Retina (tissue), 1 donor: ENCODE measurements at regions not wholly inside any gene's neighbourhood (a gene's known extent, or its start where the extent isn't known, plus 50 kb on each side); places are given as distances from the start of the nearest gene placed in this dataset.
"Not testable (repeated sequence)": the region's sequence is repeated elsewhere in the genome, so short reads cannot be mapped to it uniquely, and the experiment has no call there.

Experiments used
- DNase-seq: peaks from one replicate; pipeline ENCODE4 v3.0.0-alpha.2; 2016

GRCh38 chr1:194080826-194081225 lies 894.4 kb upstream of the B3GALT2 start:
- no peak for DNase-seq

GRCh38 chr1:194078765-194079164 lies 892.4 kb upstream of the B3GALT2 start:
- DNase-seq, result no peak

- no peak for DNase-seq
Observed at GRCh38 chr1:194076646-194077045, 890.2 kb upstream of the B3GALT2 start.

GRCh38 chr1:194073833-194074232 lies 887.4 kb upstream of the B3GALT2 start:
- no peak for DNase-seq

- DNase-seq, result no peak
Observed at GRCh38 chr1:194071205-194071604, 884.8 kb upstream of the B3GALT2 start.

- DNase-seq, result no peak
Observed at GRCh38 chr1:194069831-194070218, 883.4 kb upstream of the B3GALT2 start.

GRCh38 chr1:194069168-194069830 lies 882.9 kb upstream of the B3GALT2 start:
- no peak for DNase-seq

GRCh38 chr1:194068446-194069167 lies 882.2 kb upstream of the B3GALT2 start:
- DNase-seq, result no peak

GRCh38 chr1:194067772-194068171 lies 881.4 kb upstream of the B3GALT2 start:
- DNase-seq, result no peak

- DNase-seq, result no peak
Observed at GRCh38 chr1:194062962-194063361, 876.5 kb upstream of the B3GALT2 start.

- no peak for DNase-seq
Observed at GRCh38 chr1:194062526-194062925, 876.1 kb upstream of the B3GALT2 start.

GRCh38 chr1:194060481-194060880 lies 874.1 kb upstream of the B3GALT2 start:
- DNase-seq, result no peak

GRCh38 chr1:194058268-194058667 lies 871.9 kb upstream of the B3GALT2 start:
- not testable (repeated sequence) for DNase-seq

GRCh38 chr1:194056169-194056568 lies 869.8 kb upstream of the B3GALT2 start:
- DNase-seq, result no peak

- DNase-seq, result no peak
Observed at GRCh38 chr1:194055536-194055935, 869.1 kb upstream of the B3GALT2 start.

- DNase-seq, result no peak
Observed at GRCh38 chr1:194052514-194053338, 866.3 kb upstream of the B3GALT2 start.

GRCh38 chr1:194047921-194048320 lies 861.5 kb upstream of the B3GALT2 start:
- no peak for DNase-seq

- no peak for DNase-seq
Observed at GRCh38 chr1:194047206-194047605, 860.8 kb upstream of the B3GALT2 start.

GRCh38 chr1:194045416-194045815 lies 859.0 kb upstream of the B3GALT2 start:
- no peak for DNase-seq

GRCh38 chr1:194044892-194045291 lies 858.5 kb upstream of the B3GALT2 start:
- no peak for DNase-seq

GRCh38 chr1:194043984-194044755 lies 857.8 kb upstream of the B3GALT2 start:
- DNase-seq, result no peak

GRCh38 chr1:194042736-194043135 lies 856.3 kb upstream of the B3GALT2 start:
- DNase-seq, result no peak

GRCh38 chr1:194040496-194040895 lies 854.1 kb upstream of the B3GALT2 start:
- no peak for DNase-seq
